HCT116 (cell line): ENCODE measurements at regions not wholly inside any gene's neighbourhood (a gene's known extent, or its start where the extent isn't known, plus 50 kb on each side); places are given as distances from the start of the nearest gene placed in this dataset.

Experiments used
- ELF1 ChIP-seq: IDR thresholded peaks from 2 replicates; pipeline ENCODE4 v1.6.1; 2012; ENCODE audit warnings: low read depth, borderline replicate concordance
- EZH2 ChIP-seq: fragments of 200-600 bp; sonication (generic); IDR thresholded peaks from 2 replicates; pipeline ENCODE4 v1.6.1; 2017; ENCODE audit warnings: antibody characterized with exemption, mixed run types
- EZH2phosphoT487 ChIP-seq: fragments of 200-600 bp; IDR thresholded peaks from 2 replicates; pipeline ENCODE4 v1.6.1; 2018; ENCODE audit warnings: antibody characterized with exemption, borderline replicate concordance
- POLR2A ChIP-seq: IDR thresholded peaks from 2 replicates; pipeline ENCODE4 v1.7.0; 2011; ENCODE audit warnings: borderline replicate concordance; ENCODE audit not compliant: insufficient read depth, insufficient read length; ENCODE audit errors: extremely low read depth
- RAD21 ChIP-seq: IDR thresholded peaks from 2 replicates; pipeline ENCODE4 v1.6.1; 2012; ENCODE audit warnings: low read depth, mild to moderate bottlenecking
- TCF7L2 ChIP-seq: IDR thresholded peaks from 2 replicates; pipeline ENCODE4 v1.7.0; 2011; ENCODE audit warnings: borderline replicate concordance, inconsistent platforms; ENCODE audit not compliant: insufficient read depth, insufficient read length; ENCODE audit errors: extremely low read depth
- YY1 ChIP-seq: IDR thresholded peaks from 2 replicates; pipeline ENCODE4 v1.6.1; 2011; ENCODE audit warnings: low read length, low read depth, moderate library complexity, mild to moderate bottlenecking; ENCODE audit not compliant: insufficient replicate concordance; ENCODE audit errors: extremely low read depth
- ZFX ChIP-seq: fragments of 450-650 bp; IDR thresholded peaks from 2 replicates; pipeline ENCODE4 v1.6.1; 2017
- ZNF274 ChIP-seq: fragments of 200-500 bp; sonication (Bioruptor generic); IDR thresholded peaks from 2 replicates; pipeline ENCODE4 v1.6.1; 2014; ENCODE audit warnings: mild to moderate bottlenecking, low read depth, low read length, inconsistent platforms
- TF ChIP-seq, protein P1 (sequence below), 3 experiments: fragments of 200-600 bp in 1 of 3; sonication (generic) in 1 of 3; IDR thresholded peaks in 2 of 3; conservative IDR thresholded peaks in 1 of 3; 2 replicates each; pipeline ENCODE4 v1.5.1; 2012 to 2017; ENCODE audit warnings: low read depth in 2 of 3, low read length in 2 of 3, antibody characterized with exemption in 1 of 3, borderline replicate concordance in 1 of 3, control low read depth in 1 of 3, mild to moderate bottlenecking in 1 of 3, mixed read lengths in 1 of 3, mixed run types in 1 of 3, moderate library complexity in 1 of 3; ENCODE audit not compliant: insufficient read depth in 1 of 3
- TF ChIP-seq, protein P2 (sequence below): IDR thresholded peaks from 2 replicates; pipeline ENCODE4 v1.6.1; 2012
- TF ChIP-seq, protein P3 (sequence below): IDR thresholded peaks from 2 replicates; pipeline ENCODE4 v1.6.1; 2011; ENCODE audit warnings: mild to moderate bottlenecking, low read length, moderate library complexity; ENCODE audit not compliant: insufficient replicate concordance; ENCODE audit errors: extremely low read depth
- TF ChIP-seq, protein P4 (sequence below): IDR thresholded peaks from 2 replicates; pipeline ENCODE4 v1.6.1; 2012; ENCODE audit warnings: low read depth

DNA sequence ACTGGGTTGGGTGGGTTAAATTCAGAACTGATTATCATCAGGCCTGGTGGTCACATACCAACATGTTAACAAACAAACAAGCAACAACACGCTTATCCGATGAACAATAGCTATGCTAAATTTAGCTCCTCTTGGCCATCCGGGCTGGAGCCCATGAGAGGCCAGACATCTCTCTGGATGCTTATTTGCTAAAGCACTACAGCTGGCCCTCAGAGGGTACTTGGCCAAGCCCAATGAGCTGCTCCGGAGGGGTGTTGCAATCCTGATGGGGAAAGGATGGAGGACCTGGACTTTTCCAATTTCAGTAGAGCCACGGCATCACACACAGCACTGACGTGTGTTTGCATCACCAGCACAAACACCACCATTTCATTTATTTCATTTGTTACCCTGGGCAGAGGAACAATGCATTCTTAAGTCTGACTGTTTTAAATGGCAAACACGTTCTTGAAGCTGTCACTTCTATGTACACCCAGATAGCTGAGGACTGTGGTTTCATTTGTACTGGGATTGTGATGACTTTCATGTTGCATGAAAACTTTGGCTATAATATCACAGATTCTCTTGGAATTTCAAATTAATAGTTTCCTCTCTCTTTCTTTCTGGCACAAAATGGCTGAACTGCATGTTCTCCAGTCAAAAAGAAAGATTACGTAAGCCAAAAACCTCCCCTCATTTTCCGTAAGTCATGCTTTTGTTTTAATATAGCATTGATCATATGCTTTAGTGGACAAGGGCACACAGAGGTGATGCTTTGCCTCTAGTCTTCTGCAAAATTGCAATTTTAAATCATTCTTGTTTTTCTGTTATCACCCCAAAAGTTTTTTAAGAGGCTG lies 359.8 kb upstream of the KAZN start:
- TF ChIP-seq, protein P1, sequence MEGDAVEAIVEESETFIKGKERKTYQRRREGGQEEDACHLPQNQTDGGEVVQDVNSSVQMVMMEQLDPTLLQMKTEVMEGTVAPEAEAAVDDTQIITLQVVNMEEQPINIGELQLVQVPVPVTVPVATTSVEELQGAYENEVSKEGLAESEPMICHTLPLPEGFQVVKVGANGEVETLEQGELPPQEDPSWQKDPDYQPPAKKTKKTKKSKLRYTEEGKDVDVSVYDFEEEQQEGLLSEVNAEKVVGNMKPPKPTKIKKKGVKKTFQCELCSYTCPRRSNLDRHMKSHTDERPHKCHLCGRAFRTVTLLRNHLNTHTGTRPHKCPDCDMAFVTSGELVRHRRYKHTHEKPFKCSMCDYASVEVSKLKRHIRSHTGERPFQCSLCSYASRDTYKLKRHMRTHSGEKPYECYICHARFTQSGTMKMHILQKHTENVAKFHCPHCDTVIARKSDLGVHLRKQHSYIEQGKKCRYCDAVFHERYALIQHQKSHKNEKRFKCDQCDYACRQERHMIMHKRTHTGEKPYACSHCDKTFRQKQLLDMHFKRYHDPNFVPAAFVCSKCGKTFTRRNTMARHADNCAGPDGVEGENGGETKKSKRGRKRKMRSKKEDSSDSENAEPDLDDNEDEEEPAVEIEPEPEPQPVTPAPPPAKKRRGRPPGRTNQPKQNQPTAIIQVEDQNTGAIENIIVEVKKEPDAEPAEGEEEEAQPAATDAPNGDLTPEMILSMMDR (IDR thresholded peaks at IDR 0.05 in 2 of 3, conservative IDR thresholded peaks at IDR 0.05 in 1 of 3; ENCODE audit: borderline replicate concordance in 1 of 3, insufficient read depth in 1 of 3, low read depth in 2 of 3, low read length in 2 of 3): no peak
- TF ChIP-seq YY1: no peak
- no peak for TF ChIP-seq EZH2
- TF ChIP-seq, protein P2, sequence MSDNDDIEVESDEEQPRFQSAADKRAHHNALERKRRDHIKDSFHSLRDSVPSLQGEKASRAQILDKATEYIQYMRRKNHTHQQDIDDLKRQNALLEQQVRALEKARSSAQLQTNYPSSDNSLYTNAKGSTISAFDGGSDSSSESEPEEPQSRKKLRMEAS: no peak
- no peak for TF ChIP-seq ZFX
- TF ChIP-seq ELF1: no peak
- TF ChIP-seq RAD21: no peak
- TF ChIP-seq POLR2A: no peak
- TF ChIP-seq EZH2phosphoT487: no peak
- TF ChIP-seq ZNF274: no peak
- TF ChIP-seq, protein P3, sequence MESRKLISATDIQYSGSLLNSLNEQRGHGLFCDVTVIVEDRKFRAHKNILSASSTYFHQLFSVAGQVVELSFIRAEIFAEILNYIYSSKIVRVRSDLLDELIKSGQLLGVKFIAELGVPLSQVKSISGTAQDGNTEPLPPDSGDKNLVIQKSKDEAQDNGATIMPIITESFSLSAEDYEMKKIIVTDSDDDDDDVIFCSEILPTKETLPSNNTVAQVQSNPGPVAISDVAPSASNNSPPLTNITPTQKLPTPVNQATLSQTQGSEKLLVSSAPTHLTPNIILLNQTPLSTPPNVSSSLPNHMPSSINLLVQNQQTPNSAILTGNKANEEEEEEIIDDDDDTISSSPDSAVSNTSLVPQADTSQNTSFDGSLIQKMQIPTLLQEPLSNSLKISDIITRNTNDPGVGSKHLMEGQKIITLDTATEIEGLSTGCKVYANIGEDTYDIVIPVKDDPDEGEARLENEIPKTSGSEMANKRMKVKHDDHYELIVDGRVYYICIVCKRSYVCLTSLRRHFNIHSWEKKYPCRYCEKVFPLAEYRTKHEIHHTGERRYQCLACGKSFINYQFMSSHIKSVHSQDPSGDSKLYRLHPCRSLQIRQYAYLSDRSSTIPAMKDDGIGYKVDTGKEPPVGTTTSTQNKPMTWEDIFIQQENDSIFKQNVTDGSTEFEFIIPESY: no peak
- TF ChIP-seq TCF7L2: no peak
- TF ChIP-seq, protein P4, sequence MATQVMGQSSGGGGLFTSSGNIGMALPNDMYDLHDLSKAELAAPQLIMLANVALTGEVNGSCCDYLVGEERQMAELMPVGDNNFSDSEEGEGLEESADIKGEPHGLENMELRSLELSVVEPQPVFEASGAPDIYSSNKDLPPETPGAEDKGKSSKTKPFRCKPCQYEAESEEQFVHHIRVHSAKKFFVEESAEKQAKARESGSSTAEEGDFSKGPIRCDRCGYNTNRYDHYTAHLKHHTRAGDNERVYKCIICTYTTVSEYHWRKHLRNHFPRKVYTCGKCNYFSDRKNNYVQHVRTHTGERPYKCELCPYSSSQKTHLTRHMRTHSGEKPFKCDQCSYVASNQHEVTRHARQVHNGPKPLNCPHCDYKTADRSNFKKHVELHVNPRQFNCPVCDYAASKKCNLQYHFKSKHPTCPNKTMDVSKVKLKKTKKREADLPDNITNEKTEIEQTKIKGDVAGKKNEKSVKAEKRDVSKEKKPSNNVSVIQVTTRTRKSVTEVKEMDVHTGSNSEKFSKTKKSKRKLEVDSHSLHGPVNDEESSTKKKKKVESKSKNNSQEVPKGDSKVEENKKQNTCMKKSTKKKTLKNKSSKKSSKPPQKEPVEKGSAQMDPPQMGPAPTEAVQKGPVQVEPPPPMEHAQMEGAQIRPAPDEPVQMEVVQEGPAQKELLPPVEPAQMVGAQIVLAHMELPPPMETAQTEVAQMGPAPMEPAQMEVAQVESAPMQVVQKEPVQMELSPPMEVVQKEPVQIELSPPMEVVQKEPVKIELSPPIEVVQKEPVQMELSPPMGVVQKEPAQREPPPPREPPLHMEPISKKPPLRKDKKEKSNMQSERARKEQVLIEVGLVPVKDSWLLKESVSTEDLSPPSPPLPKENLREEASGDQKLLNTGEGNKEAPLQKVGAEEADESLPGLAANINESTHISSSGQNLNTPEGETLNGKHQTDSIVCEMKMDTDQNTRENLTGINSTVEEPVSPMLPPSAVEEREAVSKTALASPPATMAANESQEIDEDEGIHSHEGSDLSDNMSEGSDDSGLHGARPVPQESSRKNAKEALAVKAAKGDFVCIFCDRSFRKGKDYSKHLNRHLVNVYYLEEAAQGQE: no peak
